Adrenal gland (tissue), 9 donors: ENCODE measurements at regions not wholly inside any gene's neighbourhood (a gene's known extent, or its start where the extent isn't known, plus 50 kb on each side); places are given as distances from the start of the nearest gene placed in this dataset.
A peak's percentile ranks its signal among the peaks of the same experiment; 100 is the strongest.

Experiments
- DNase-seq, 7 donors: peaks; one replicate each; pipeline ENCODE4 v3.0.0-alpha.2; 2019 to 2020
- H3K27ac ChIP-seq, 5 donors: fragments of 200-600 bp; sonication (generic) in 4 of 5; 1 replicate in 3 of 5; 2 replicates in 2 of 5; pipeline versions ENCODE4 v1.5.1 to v1.8.0; 2016 to 2020; ENCODE audit warnings: mild to moderate bottlenecking in 1 of 5
- H3K27me3 ChIP-seq: fragments of 200-600 bp; 2 replicates; pipeline ENCODE4 v1.8.0; 2021
- H3K36me3 ChIP-seq, 2 donors: fragments of 200-600 bp; replicated peaks in 1 of 2; 1 replicate in 1 of 2; 2 replicates in 1 of 2; pipeline versions ENCODE4 v1.5.1 to v1.8.0; 2018 to 2022
- H3K4me1 ChIP-seq, 2 donors: fragments of 200-600 bp; replicated peaks in 1 of 2; 1 replicate in 1 of 2; 2 replicates in 1 of 2; pipeline versions ENCODE4 v1.5.1 to v1.8.0; 2018 to 2021
- H3K4me3 ChIP-seq, 4 donors: fragments of 200-600 bp; sonication (generic) in 3 of 4; one replicate each; pipeline ENCODE4 v1.5.1; 2016 to 2018
- H3K9me3 ChIP-seq, 3 donors: fragments of 200-600 bp; sonication (generic) in 1 of 3; replicated peaks in 1 of 3; 1 replicate in 2 of 3; 2 replicates in 1 of 3; pipeline versions ENCODE4 v1.5.1 to v1.8.0; 2016 to 2021
- POLR2A ChIP-seq, 2 donors: fragments of 450-650 bp; IDR thresholded peaks; one replicate each; pipeline ENCODE4 v1.6.1; 2017; ENCODE audit warnings: antibody characterized with exemption in 2 of 2, mild to moderate bottlenecking in 2 of 2, moderate library complexity in 1 of 2
- WGBS, 4 donors: extraction: QIAGEN DNeasy Blood & Tissue Kit in 2 of 4; methylation state at CpG; one replicate each; pipeline versions ENCODE4 v1.1.5 to v1.1.7; 2013 to 2017; 5-methylcytosine and 5-hydroxymethylcytosine counted together
- intact Hi-C, 2 donors: fragments of 100-400 bp; cut with DNase I; formaldehyde crosslinking; loops; one replicate each; pipeline versions ENCODE4 v1.14.1 to v1.15.0; 2022 to 2023
- TF ChIP-seq, protein P1 (sequence below), 6 experiments: fragments of 450-650 bp in 4 of 6; fragments of 200-600 bp in 2 of 6; sonication (generic) in 1 of 6; IDR thresholded peaks; 1 replicate in 5 of 6; 2 replicates in 1 of 6; pipeline versions ENCODE4 v1.5.1 to v1.8.0; 2016 to 2021; ENCODE audit warnings: antibody characterized with exemption in 6 of 6, mild to moderate bottlenecking in 2 of 6, moderate library complexity in 1 of 6
- donor health status: healthy with polysubstance abuse.
- donor health status: Bipolar disorder and iron deficiency.
- donor health status: DM: yes; HTN: yes; CAD: no.
- donor health status: DM: no; HTN: no; CAD: no.
- donor health status: DM: no; HTN: no; CAD: no.

DNA sequence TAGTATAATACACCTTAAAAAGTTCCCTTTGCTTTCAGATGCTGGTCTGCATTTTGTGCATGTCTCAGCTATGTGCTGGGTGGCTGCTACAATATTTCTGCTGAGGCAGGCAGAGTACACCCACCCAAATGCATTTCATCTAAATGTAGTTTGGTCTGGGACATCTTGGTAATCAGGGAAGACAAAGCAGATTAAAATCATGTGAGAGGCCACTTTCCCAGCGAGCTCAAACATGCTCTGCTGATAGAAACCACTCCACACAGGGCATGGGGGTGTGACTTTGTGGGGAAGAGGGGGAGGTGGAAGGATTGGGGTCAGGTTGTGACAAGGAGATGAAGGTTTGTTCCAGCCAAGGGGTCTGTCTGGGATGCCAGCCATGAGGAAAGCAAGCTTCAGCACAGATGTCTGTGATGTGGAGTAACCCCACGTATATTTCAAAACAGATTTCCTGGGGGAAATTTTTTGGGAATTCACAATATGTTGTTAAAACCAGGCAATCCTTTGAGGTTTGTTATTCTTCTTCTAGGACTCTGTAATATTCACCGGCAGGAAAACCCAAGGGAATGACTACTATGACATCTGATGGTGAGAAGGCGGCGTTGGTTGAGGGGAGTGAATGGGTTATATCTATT is 255.1 kb upstream of the FGGY start:
- intact Hi-C loops: loop anchor here in 1 of 2 donors (10.0 kb wide), 1 partner anchor 127 kb away; no protein-coding TSS in a partner anchor
- peak overlapping the region in 1 of 5 donors; percentile 1 for H3K27ac ChIP-seq
- 84 to 87% (median 85%) methylated on average over 5 of the region's 5 CpGs for WGBS, 4 donors

DNA sequence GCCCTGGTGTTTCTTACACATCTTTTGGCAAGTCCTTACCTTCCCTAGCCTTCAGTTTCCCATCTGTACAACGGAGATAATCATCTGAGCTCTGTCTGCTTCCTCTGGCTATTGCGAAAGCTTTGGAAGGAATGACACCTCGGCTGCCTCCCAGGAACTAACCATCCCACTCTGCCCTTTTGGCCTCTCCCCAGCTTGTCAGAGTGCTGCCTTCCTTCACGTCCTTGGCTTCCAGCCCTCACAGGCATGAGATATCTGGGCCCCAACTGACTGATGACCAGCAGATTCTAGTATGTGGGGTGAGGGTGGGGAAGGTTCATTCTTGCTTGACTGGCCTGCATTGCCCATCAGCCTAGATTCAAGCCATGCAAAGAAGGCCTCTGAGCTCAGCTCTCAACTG is 253.1 kb upstream of the FGGY start:
- intact Hi-C loops: loop anchor here in 1 of 2 donors (10.0 kb wide), 1 partner anchor 129 kb away; no protein-coding TSS in a partner anchor
- H3K4me1 ChIP-seq: peaks cover 11 to 18% of the 10 kb centered on the region in 2 donors
- TF ChIP-seq POLR2A (IDR thresholded peaks at IDR 0.05): no peak
- TF ChIP-seq, protein P1, sequence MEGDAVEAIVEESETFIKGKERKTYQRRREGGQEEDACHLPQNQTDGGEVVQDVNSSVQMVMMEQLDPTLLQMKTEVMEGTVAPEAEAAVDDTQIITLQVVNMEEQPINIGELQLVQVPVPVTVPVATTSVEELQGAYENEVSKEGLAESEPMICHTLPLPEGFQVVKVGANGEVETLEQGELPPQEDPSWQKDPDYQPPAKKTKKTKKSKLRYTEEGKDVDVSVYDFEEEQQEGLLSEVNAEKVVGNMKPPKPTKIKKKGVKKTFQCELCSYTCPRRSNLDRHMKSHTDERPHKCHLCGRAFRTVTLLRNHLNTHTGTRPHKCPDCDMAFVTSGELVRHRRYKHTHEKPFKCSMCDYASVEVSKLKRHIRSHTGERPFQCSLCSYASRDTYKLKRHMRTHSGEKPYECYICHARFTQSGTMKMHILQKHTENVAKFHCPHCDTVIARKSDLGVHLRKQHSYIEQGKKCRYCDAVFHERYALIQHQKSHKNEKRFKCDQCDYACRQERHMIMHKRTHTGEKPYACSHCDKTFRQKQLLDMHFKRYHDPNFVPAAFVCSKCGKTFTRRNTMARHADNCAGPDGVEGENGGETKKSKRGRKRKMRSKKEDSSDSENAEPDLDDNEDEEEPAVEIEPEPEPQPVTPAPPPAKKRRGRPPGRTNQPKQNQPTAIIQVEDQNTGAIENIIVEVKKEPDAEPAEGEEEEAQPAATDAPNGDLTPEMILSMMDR (IDR thresholded peaks at IDR 0.05): no peak
- DNase-seq: peak; percentile 72 to 93 (median 89)
- H3K9me3 ChIP-seq: no peaks in the 10 kb centered on the region
- no peak overlapping the region for H3K4me3 ChIP-seq
- WGBS, 4 donors: 8 to 15% (median 9%) methylated on average over 3 to 4 of the region's 4 CpGs
- H3K36me3 ChIP-seq: no peaks in the 10 kb centered on the region
- H3K27me3 ChIP-seq: no peaks in the 10 kb centered on the region
- H3K27ac ChIP-seq: peak overlapping the region in 3 of 5 donors; percentile 9 to 64 (median 57)

More for the DNA sequence above, 255.1 kb upstream of the FGGY start:
- Histone ChIP-seq H3K9me3 (no peaks in the 10 kb centered on the region), H3K36me3 (no peaks in the 10 kb centered on the region), H3K27me3 (no peaks in the 10 kb centered on the region), H3K4me1 (peaks cover 11 to 18% of the 10 kb centered on the region in 2 donors), H3K4me3 (no peak overlapping the region)
- DNase-seq: no peak
- TF ChIP-seq, protein P1 (IDR thresholded peaks at IDR 0.05): no peak
- no peak for TF ChIP-seq POLR2A (IDR thresholded peaks at IDR 0.05)

DNA sequence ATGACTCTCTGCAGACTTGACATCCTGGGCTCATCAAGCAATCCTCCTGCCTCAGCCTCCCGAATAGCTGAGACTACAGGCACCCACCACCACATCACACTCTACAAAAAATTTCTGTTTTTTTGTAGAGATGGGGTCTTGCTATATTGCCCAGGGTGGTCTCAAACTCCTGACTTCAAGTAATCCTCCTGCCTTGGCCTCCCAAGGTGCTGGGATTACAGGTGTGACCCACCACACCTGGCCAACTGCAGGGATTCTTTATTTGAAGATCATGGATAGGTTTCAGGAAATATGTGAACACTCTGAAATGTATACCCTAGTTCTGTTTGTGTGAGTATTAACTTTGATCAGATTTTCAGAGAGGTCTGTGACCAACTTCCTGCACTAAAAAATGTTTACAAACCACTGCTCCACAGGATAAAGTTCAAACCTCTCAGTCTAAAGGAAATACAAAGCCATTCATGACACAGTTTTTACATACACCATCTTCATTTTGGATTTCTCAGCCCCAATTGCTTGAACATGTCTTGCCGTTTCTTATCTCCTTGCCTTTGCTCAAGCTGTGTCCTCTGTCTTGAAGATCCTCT is 252.3 kb upstream of the FGGY start:
- no peaks in the 10 kb centered on the region for H3K36me3 ChIP-seq
- intact Hi-C loops: loop anchor here in 1 of 2 donors (10.0 kb wide), 1 partner anchor 130 kb away; no protein-coding TSS in a partner anchor
- 94 to 99% (median 97%) methylated on average over 2 of the region's 2 CpGs for WGBS, 4 donors
- H3K4me1 ChIP-seq: peaks cover 11 to 18% of the 10 kb centered on the region in 2 donors
- H3K4me3 ChIP-seq: no peak overlapping the region
- H3K9me3 ChIP-seq: no peaks in the 10 kb centered on the region
- TF ChIP-seq POLR2A (IDR thresholded peaks at IDR 0.05): no peak
- no peak for DNase-seq
- H3K27me3 ChIP-seq: no peaks in the 10 kb centered on the region
- peak overlapping the region in 2 of 5 donors; percentile 57 to 64 for H3K27ac ChIP-seq

DNA sequence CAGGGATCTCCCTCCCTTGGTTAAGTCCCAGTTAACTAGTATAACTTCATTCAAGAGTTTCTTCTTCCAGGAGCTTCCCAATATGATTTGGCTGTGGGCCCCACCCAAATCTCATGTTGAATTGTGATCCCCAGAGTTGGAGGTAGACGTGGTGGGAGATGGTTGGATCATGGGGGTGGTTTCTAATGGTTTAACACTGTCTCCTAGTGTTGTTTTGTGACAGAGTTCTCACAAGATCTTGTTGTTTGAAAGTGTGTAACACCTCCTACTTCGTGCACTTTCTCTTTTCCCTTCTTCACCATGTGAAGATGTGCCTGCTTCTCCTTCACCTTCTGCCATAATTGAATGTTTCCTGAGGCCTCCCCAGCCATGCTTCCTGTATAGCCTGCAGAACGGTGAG is 251.8 kb upstream of the FGGY start:
- WGBS, 4 donors: 88 to 94% (median 91%) methylated on average over 3 of the region's 3 CpGs
- TF ChIP-seq, protein P1 (IDR thresholded peaks at IDR 0.05): no peak
- TF ChIP-seq POLR2A (IDR thresholded peaks at IDR 0.05): no peak
- Histone ChIP-seq H3K4me1 (peaks cover 11 to 18% of the 10 kb centered on the region in 2 donors), H3K4me3 (no peak overlapping the region), H3K36me3 (no peaks in the 10 kb centered on the region), H3K27me3 (no peaks in the 10 kb centered on the region), H3K27ac (no peak overlapping the region), H3K9me3 (no peaks in the 10 kb centered on the region)
- intact Hi-C loops: loop anchor here in 1 of 2 donors (10.0 kb wide), 1 partner anchor 130 kb away; no protein-coding TSS in a partner anchor
- DNase-seq: no peak
